ENCODE measurements at regions not wholly inside any gene's neighbourhood (a gene's known extent, or its start where the extent isn't known, plus 50 kb on each side); places are given as distances from the start of the nearest gene placed in this dataset.
"Not testable (repeated sequence)": the region's sequence is repeated elsewhere in the genome, so short reads cannot be mapped to it uniquely, and the experiment has no call there.

DNA sequence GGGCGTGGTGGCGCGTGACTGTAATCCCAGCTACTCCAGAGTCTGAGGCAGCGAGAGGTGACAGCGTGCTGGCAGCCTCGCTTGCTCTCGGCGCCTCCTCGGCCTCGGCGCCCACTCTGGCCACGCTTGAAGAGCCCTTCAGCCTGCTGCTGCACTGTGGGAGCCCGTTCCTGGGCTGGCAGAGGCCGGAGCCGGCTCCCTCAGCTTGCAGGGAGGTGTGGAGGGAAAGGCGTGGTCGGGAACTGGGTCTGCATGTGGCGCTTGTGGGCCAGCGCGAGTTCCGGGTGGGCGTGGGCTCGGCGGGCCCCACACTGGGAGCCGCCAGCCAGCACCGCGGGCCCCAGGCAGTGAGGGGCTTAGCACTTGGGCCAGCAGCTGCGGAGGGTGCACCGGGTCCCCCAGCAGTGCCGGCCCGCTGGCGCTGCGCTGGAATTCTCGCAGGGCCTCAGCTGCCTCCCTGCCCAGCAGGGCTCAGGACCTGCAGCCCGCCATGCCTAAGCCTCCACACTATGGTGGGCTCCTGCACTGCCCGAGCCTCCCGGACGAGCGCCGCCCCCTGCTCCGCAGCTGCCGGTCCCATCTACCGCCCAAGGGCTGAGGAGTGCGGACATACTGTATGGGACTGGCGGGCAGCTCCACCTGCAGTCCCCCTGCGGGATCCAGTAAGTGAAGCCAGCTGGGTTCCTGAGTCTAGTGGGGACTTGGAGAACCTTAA lies 1093.3 kb upstream of the CDH8 start:
- H3K27ac ChIP-seq (ENCODE audit: control insufficient read depth, insufficient read depth, low read length), result no peak overlapping the region
- no peaks in the 10 kb centered on the region for H3K36me3 ChIP-seq (ENCODE audit: control insufficient read depth in 2 of 2, extremely low read depth in 1 of 2, insufficient read depth in 2 of 2, low read length in 2 of 2)
- H3K27me3 ChIP-seq (ENCODE audit: control insufficient read depth, extremely low read depth, insufficient read depth, low read length), result no peaks in the 10 kb centered on the region
- H3K9ac ChIP-seq (ENCODE audit: control insufficient read depth, extremely low read depth, insufficient read depth, low read length), result no peak overlapping the region
- no peak overlapping the region for H3K4me2 ChIP-seq (ENCODE audit: control insufficient read depth, extremely low read depth, insufficient read depth, low read depth, low read length)
- no peaks in the 10 kb centered on the region for H3K4me1 ChIP-seq (ENCODE audit: control insufficient read depth, extremely low read depth, insufficient read depth, low read length)
- dilution Hi-C loops (cut with MboI; ENCODE audit: extremely low pct_ligation_motif_present, low sequenced_read_pairs), result no loop called here
- no peak overlapping the region for H2AFZ ChIP-seq (ENCODE audit: control insufficient read depth, low read length)
- no peaks in the 10 kb centered on the region for H3K79me2 ChIP-seq (ENCODE audit: control insufficient read depth, insufficient read depth, low read length)
- H3K4me3 ChIP-seq (ENCODE audit: control insufficient read depth in 2 of 3, extremely low read depth in 1 of 3, insufficient read depth in 2 of 3, low read depth in 1 of 3, low read length in 3 of 3), result no peak overlapping the region
- no peaks in the 10 kb centered on the region for H3K9me3 ChIP-seq (ENCODE audit: control insufficient read depth, low read depth, low read length)
- TF ChIP-seq, protein P1, sequence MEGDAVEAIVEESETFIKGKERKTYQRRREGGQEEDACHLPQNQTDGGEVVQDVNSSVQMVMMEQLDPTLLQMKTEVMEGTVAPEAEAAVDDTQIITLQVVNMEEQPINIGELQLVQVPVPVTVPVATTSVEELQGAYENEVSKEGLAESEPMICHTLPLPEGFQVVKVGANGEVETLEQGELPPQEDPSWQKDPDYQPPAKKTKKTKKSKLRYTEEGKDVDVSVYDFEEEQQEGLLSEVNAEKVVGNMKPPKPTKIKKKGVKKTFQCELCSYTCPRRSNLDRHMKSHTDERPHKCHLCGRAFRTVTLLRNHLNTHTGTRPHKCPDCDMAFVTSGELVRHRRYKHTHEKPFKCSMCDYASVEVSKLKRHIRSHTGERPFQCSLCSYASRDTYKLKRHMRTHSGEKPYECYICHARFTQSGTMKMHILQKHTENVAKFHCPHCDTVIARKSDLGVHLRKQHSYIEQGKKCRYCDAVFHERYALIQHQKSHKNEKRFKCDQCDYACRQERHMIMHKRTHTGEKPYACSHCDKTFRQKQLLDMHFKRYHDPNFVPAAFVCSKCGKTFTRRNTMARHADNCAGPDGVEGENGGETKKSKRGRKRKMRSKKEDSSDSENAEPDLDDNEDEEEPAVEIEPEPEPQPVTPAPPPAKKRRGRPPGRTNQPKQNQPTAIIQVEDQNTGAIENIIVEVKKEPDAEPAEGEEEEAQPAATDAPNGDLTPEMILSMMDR (optimal IDR thresholded peaks at IDR 0.05 in 1 of 3, IDR thresholded peaks at IDR 0.05 in 1 of 3, conservative IDR thresholded peaks at IDR 0.05 in 1 of 3; ENCODE audit: extremely low read depth in 1 of 3, insufficient read depth in 2 of 3, low read length in 3 of 3), result no peak
- no peak for TF ChIP-seq EZH2 (IDR thresholded peaks at IDR 0.05; ENCODE audit: low read length)
- H4K20me1 ChIP-seq (ENCODE audit: control insufficient read depth, extremely low read depth, insufficient read depth, low read length), result no peaks in the 10 kb centered on the region
- FAIRE-seq, result no peak
- no peak for DNase-seq (ENCODE audit: low read depth, low spot score)
- H3K9me1 ChIP-seq (ENCODE audit: control insufficient read depth, extremely low read depth, insufficient read depth, low read length), result no peaks in the 10 kb centered on the region

DNA sequence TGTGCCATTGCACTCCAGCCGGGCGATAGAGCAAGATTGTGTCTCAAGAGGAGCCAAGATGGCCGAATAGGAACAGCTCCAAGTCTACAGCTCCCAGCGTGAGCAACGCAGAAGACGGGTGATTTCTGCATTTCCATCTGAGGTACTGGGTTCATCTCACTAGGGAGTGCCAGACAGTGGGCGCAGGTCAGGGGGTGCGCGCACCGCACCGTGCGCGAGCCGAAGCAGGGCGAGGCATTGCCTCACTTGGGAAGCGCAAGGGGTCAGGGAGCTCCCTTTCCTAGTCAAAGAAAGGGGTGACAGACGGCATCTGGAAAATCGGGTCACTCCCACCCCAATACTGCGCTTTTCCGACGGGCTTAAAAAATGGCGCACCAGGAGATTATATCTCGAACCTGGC lies 1083.7 kb upstream of the CDH8 start:
- H3K27ac ChIP-seq (ENCODE audit: control insufficient read depth, insufficient read depth, low read length); H3K27me3 ChIP-seq (ENCODE audit: control insufficient read depth, extremely low read depth, insufficient read depth, low read length); H3K4me2 ChIP-seq (ENCODE audit: control insufficient read depth, extremely low read depth, insufficient read depth, low read depth, low read length); H3K36me3 ChIP-seq (ENCODE audit: control insufficient read depth in 2 of 2, extremely low read depth in 1 of 2, insufficient read depth in 2 of 2, low read length in 2 of 2); H2AFZ ChIP-seq (ENCODE audit: control insufficient read depth, low read length); DNase-seq (ENCODE audit: low read depth, low spot score); H3K79me2 ChIP-seq (ENCODE audit: control insufficient read depth, insufficient read depth, low read length); H3K4me1 ChIP-seq (ENCODE audit: control insufficient read depth, extremely low read depth, insufficient read depth, low read length); H3K9me3 ChIP-seq (ENCODE audit: control insufficient read depth, low read depth, low read length); dilution Hi-C loops (cut with MboI; ENCODE audit: extremely low pct_ligation_motif_present, low sequenced_read_pairs); H3K9ac ChIP-seq (ENCODE audit: control insufficient read depth, extremely low read depth, insufficient read depth, low read length); H4K20me1 ChIP-seq (ENCODE audit: control insufficient read depth, extremely low read depth, insufficient read depth, low read length); H3K4me3 ChIP-seq (ENCODE audit: control insufficient read depth in 2 of 3, extremely low read depth in 1 of 3, insufficient read depth in 2 of 3, low read depth in 1 of 3, low read length in 3 of 3); H3K9me1 ChIP-seq (ENCODE audit: control insufficient read depth, extremely low read depth, insufficient read depth, low read length); FAIRE-seq: not testable (repeated sequence)

DNA sequence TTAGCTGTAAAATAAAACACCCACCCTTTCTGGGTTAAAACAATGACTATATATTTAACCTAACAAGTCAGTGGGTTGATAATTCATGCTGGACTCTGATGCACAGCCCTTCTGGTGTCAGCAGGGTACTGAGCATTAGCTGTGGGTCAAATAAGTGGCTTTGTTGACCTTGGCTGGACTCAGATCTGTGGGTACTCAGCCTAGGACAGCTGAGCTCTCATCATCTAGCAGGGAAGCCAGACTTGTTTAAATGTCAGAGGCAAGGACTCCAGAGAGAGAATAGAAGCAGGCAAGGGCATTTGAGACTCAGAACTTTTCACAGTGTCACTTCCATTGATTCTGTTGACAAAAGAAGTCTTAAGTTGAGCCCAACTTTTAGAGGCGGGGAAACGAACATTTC lies 1063.8 kb upstream of the CDH8 start:
- dilution Hi-C loops (cut with MboI; ENCODE audit: extremely low pct_ligation_motif_present, low sequenced_read_pairs), result no loop called here
- Histone ChIP-seq H3K27me3 (ENCODE audit: control insufficient read depth, extremely low read depth, insufficient read depth, low read length) (no peaks in the 10 kb centered on the region), H3K4me3 (ENCODE audit: control insufficient read depth in 2 of 3, extremely low read depth in 1 of 3, insufficient read depth in 2 of 3, low read depth in 1 of 3, low read length in 3 of 3) (no peak overlapping the region), H3K4me1 (ENCODE audit: control insufficient read depth, extremely low read depth, insufficient read depth, low read length) (no peaks in the 10 kb centered on the region), H3K9me1 (ENCODE audit: control insufficient read depth, extremely low read depth, insufficient read depth, low read length) (no peaks in the 10 kb centered on the region), H3K79me2 (ENCODE audit: control insufficient read depth, insufficient read depth, low read length) (no peaks in the 10 kb centered on the region), H3K27ac (ENCODE audit: control insufficient read depth, insufficient read depth, low read length) (no peak overlapping the region), H3K9ac (ENCODE audit: control insufficient read depth, extremely low read depth, insufficient read depth, low read length) (no peak overlapping the region), H4K20me1 (ENCODE audit: control insufficient read depth, extremely low read depth, insufficient read depth, low read length) (no peaks in the 10 kb centered on the region), H3K9me3 (ENCODE audit: control insufficient read depth, low read depth, low read length) (no peaks in the 10 kb centered on the region), H3K4me2 (ENCODE audit: control insufficient read depth, extremely low read depth, insufficient read depth, low read depth, low read length) (no peak overlapping the region), H3K36me3 (ENCODE audit: control insufficient read depth in 2 of 2, extremely low read depth in 1 of 2, insufficient read depth in 2 of 2, low read length in 2 of 2) (no peaks in the 10 kb centered on the region), H2AFZ (ENCODE audit: control insufficient read depth, low read length) (no peak overlapping the region)
- DNase-seq (ENCODE audit: low read depth, low spot score) (no peak), FAIRE-seq (no peak)
- TF ChIP-seq, protein P1 (optimal IDR thresholded peaks at IDR 0.05 in 1 of 3, IDR thresholded peaks at IDR 0.05 in 1 of 3, conservative IDR thresholded peaks at IDR 0.05 in 1 of 3; ENCODE audit: extremely low read depth in 1 of 3, insufficient read depth in 2 of 3, low read length in 3 of 3), result no peak
- no peak for TF ChIP-seq EZH2 (IDR thresholded peaks at IDR 0.05; ENCODE audit: low read length)

Measured in keratinocyte (primary cell).